ENCODE measurements at regions not wholly inside any gene's neighbourhood (a gene's known extent, or its start where the extent isn't known, plus 50 kb on each side); places are given as distances from the start of the nearest gene placed in this dataset.

DNA sequence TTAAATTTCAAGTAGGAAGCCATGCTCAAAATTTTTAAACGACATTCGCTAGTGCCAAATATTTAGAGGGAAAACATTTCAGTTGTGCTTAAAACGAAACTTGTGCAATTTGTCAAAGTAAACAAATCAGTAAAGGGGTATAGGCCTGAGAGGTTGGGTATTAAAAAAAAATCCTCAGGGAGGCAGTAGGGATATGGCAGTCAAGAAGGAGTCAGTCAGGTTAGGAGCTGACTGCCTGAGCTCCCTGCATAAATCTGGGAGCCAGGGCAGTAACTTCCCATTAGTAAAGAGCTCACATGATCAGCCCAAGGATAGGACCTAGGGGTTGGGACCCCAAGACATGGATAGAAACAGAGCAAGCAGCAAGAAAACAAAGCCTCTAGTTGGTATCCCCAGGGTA, 120.7 kb upstream of the STAC start:
- H3K4me1 ChIP-seq (ENCODE audit: control insufficient read depth in 3 of 3, insufficient read depth in 2 of 3, low read depth in 1 of 3, low read length in 2 of 3) = no peaks in the 10 kb centered on the region
- no peaks in the 10 kb centered on the region for H3K27me3 ChIP-seq (ENCODE audit: control insufficient read depth in 3 of 3, insufficient read depth in 3 of 3, low read length in 3 of 3)
- H3K9me3 ChIP-seq (ENCODE audit: control insufficient read depth in 2 of 2, insufficient read depth in 1 of 2, low read depth in 1 of 2, low read length in 1 of 2) = no peaks in the 10 kb centered on the region
- FAIRE-seq = no peak
- 69 to 77% (median 71%) methylated on average over 3 of the region's 3 CpGs for WGBS, 3 donors
- no peaks in the 10 kb centered on the region for H3K36me3 ChIP-seq (ENCODE audit: control insufficient read depth in 3 of 3, insufficient read depth in 2 of 3, low read depth in 1 of 3, low read length in 3 of 3)
- no peak overlapping the region for H3K27ac ChIP-seq (ENCODE audit: low read depth in 1 of 3, low read length in 2 of 3)
- DNase-seq = no peak
- no peak overlapping the region for H3K4me3 ChIP-seq (ENCODE audit: low read depth in 1 of 3, low read length in 3 of 3)

DNA sequence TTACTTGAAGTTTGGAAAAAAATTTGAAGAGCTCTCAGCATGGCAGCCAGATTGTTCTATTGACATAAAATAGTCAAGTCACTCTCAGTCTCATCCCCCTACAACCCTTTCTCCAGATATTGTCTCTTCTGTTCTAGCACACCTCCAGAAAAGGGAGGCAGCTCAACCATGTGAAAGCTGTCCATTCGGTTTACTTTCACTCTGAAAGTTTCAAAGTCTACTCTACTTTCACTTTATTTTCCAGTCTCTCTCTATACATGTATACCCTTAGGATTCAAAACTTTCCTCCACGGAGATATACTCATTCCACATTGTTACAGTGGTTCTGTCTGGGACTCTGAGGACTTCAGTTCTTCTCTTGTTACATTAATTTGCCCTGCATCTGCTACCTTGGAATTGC, 111.0 kb upstream of the STAC start:
- FAIRE-seq (no peak), DNase-seq (no peak)
- WGBS, 3 donors = 41 to 64% (median 51%) methylated on average over 2 of the region's 2 CpGs
- no peaks in the 10 kb centered on the region for H3K4me1 ChIP-seq (ENCODE audit: control insufficient read depth in 3 of 3, insufficient read depth in 2 of 3, low read depth in 1 of 3, low read length in 2 of 3)
- no peaks in the 10 kb centered on the region for H3K27me3 ChIP-seq (ENCODE audit: control insufficient read depth in 3 of 3, insufficient read depth in 3 of 3, low read length in 3 of 3)
- H3K36me3 ChIP-seq (ENCODE audit: control insufficient read depth in 3 of 3, insufficient read depth in 2 of 3, low read depth in 1 of 3, low read length in 3 of 3) = no peaks in the 10 kb centered on the region
- H3K27ac ChIP-seq (ENCODE audit: low read depth in 1 of 3, low read length in 2 of 3) = no peak overlapping the region
- H3K4me3 ChIP-seq (ENCODE audit: low read depth in 1 of 3, low read length in 3 of 3) = no peak overlapping the region
- no peaks in the 10 kb centered on the region for H3K9me3 ChIP-seq (ENCODE audit: control insufficient read depth in 2 of 2, insufficient read depth in 1 of 2, low read depth in 1 of 2, low read length in 1 of 2)

GRCh38 chr3:36282766-36283165, 97.5 kb upstream of the STAC start:
- H3K4me3 ChIP-seq (ENCODE audit: low read depth in 1 of 3, low read length in 3 of 3) = no peak overlapping the region
- no peaks in the 10 kb centered on the region for H3K36me3 ChIP-seq (ENCODE audit: control insufficient read depth in 3 of 3, insufficient read depth in 2 of 3, low read depth in 1 of 3, low read length in 3 of 3)
- no peaks in the 10 kb centered on the region for H3K4me1 ChIP-seq (ENCODE audit: control insufficient read depth in 3 of 3, insufficient read depth in 2 of 3, low read depth in 1 of 3, low read length in 2 of 3)
- WGBS, 3 donors = 13 to 33% (median 17%) methylated on average over 3 of the region's 3 CpGs
- H3K27ac ChIP-seq (ENCODE audit: low read depth in 1 of 3, low read length in 2 of 3) = no peak overlapping the region
- H3K27me3 ChIP-seq (ENCODE audit: control insufficient read depth in 3 of 3, insufficient read depth in 3 of 3, low read length in 3 of 3) = no peaks in the 10 kb centered on the region
- no peaks in the 10 kb centered on the region for H3K9me3 ChIP-seq (ENCODE audit: control insufficient read depth in 2 of 2, insufficient read depth in 1 of 2, low read depth in 1 of 2, low read length in 1 of 2)
- FAIRE-seq = no peak
- DNase-seq = no peak

GRCh38 chr3:36295296-36295695, 85.0 kb upstream of the STAC start:
- no peak overlapping the region for H3K4me3 ChIP-seq (ENCODE audit: low read depth in 1 of 3, low read length in 3 of 3)
- no peaks in the 10 kb centered on the region for H3K36me3 ChIP-seq (ENCODE audit: control insufficient read depth in 3 of 3, insufficient read depth in 2 of 3, low read depth in 1 of 3, low read length in 3 of 3)
- H3K9me3 ChIP-seq (ENCODE audit: control insufficient read depth in 2 of 2, insufficient read depth in 1 of 2, low read depth in 1 of 2, low read length in 1 of 2) = no peaks in the 10 kb centered on the region
- H3K27me3 ChIP-seq (ENCODE audit: control insufficient read depth in 3 of 3, insufficient read depth in 3 of 3, low read length in 3 of 3) = no peaks in the 10 kb centered on the region
- H3K27ac ChIP-seq (ENCODE audit: low read depth in 1 of 3, low read length in 2 of 3) = no peak overlapping the region
- FAIRE-seq (no peak), DNase-seq (no peak)
- no peaks in the 10 kb centered on the region for H3K4me1 ChIP-seq (ENCODE audit: control insufficient read depth in 3 of 3, insufficient read depth in 2 of 3, low read depth in 1 of 3, low read length in 2 of 3)

GRCh38 chr3:36297195-36297594, 83.1 kb upstream of the STAC start:
- 74 to 81% (median 76%) methylated on average over 3 of the region's 3 CpGs for WGBS, 3 donors
- Histone ChIP-seq H3K36me3 (ENCODE audit: control insufficient read depth in 3 of 3, insufficient read depth in 2 of 3, low read depth in 1 of 3, low read length in 3 of 3) (no peaks in the 10 kb centered on the region), H3K4me3 (ENCODE audit: low read depth in 1 of 3, low read length in 3 of 3) (no peak overlapping the region), H3K27ac (ENCODE audit: low read depth in 1 of 3, low read length in 2 of 3) (no peak overlapping the region), H3K4me1 (ENCODE audit: control insufficient read depth in 3 of 3, insufficient read depth in 2 of 3, low read depth in 1 of 3, low read length in 2 of 3) (no peaks in the 10 kb centered on the region), H3K9me3 (ENCODE audit: control insufficient read depth in 2 of 2, insufficient read depth in 1 of 2, low read depth in 1 of 2, low read length in 1 of 2) (no peaks in the 10 kb centered on the region), H3K27me3 (ENCODE audit: control insufficient read depth in 3 of 3, insufficient read depth in 3 of 3, low read length in 3 of 3) (no peaks in the 10 kb centered on the region)
- DNase-seq = no peak
- no peak for FAIRE-seq

DNA sequence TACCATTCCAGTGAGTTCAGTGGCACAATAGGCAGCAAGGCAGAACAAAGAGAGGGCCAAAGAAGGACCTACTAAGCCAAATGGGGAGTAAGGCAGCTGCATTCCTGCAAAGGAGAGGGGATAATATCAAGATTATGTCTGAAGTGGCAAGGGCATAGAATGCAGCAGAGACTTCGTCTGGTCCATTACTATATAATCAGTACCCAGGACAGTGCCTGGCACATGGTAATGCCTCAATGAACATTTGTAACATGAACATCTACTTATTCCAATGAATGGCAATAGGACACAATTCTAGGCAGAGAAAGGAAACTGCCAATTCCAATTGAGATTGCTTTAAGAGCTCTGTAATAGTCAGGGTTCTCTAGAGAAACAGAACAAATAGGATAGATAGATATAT, 82.1 kb upstream of the STAC start:
- FAIRE-seq (no peak), DNase-seq (no peak)
- H3K27me3 ChIP-seq (ENCODE audit: control insufficient read depth in 3 of 3, insufficient read depth in 3 of 3, low read length in 3 of 3) = no peaks in the 10 kb centered on the region
- no peaks in the 10 kb centered on the region for H3K9me3 ChIP-seq (ENCODE audit: control insufficient read depth in 2 of 2, insufficient read depth in 1 of 2, low read depth in 1 of 2, low read length in 1 of 2)
- H3K4me1 ChIP-seq (ENCODE audit: control insufficient read depth in 3 of 3, insufficient read depth in 2 of 3, low read depth in 1 of 3, low read length in 2 of 3) = no peaks in the 10 kb centered on the region
- H3K27ac ChIP-seq (ENCODE audit: low read depth in 1 of 3, low read length in 2 of 3) = no peak overlapping the region
- WGBS, 3 donors = 77 to 98% (median 94%) methylated on average over 1 of the region's 1 CpG
- no peaks in the 10 kb centered on the region for H3K36me3 ChIP-seq (ENCODE audit: control insufficient read depth in 3 of 3, insufficient read depth in 2 of 3, low read depth in 1 of 3, low read length in 3 of 3)
- no peak overlapping the region for H3K4me3 ChIP-seq (ENCODE audit: low read depth in 1 of 3, low read length in 3 of 3)

GRCh38 chr3:36302158-36302509, 78.2 kb upstream of the STAC start:
- WGBS, 3 donors = 38 to 56% (median 52%) methylated on average over 1 of the region's 1 CpG
- no peaks in the 10 kb centered on the region for H3K27me3 ChIP-seq (ENCODE audit: control insufficient read depth in 3 of 3, insufficient read depth in 3 of 3, low read length in 3 of 3)
- H3K9me3 ChIP-seq (ENCODE audit: control insufficient read depth in 2 of 2, insufficient read depth in 1 of 2, low read depth in 1 of 2, low read length in 1 of 2) = no peaks in the 10 kb centered on the region
- H3K4me1 ChIP-seq (ENCODE audit: control insufficient read depth in 3 of 3, insufficient read depth in 2 of 3, low read depth in 1 of 3, low read length in 2 of 3) = no peaks in the 10 kb centered on the region
- H3K4me3 ChIP-seq (ENCODE audit: low read depth in 1 of 3, low read length in 3 of 3) = no peak overlapping the region
- no peaks in the 10 kb centered on the region for H3K36me3 ChIP-seq (ENCODE audit: control insufficient read depth in 3 of 3, insufficient read depth in 2 of 3, low read depth in 1 of 3, low read length in 3 of 3)
- DNase-seq (no peak), FAIRE-seq (no peak)
- H3K27ac ChIP-seq (ENCODE audit: low read depth in 1 of 3, low read length in 2 of 3) = no peak overlapping the region

GRCh38 chr3:36302626-36303025, 77.7 kb upstream of the STAC start:
- Histone ChIP-seq H3K36me3 (ENCODE audit: control insufficient read depth in 3 of 3, insufficient read depth in 2 of 3, low read depth in 1 of 3, low read length in 3 of 3) (no peaks in the 10 kb centered on the region), H3K27me3 (ENCODE audit: control insufficient read depth in 3 of 3, insufficient read depth in 3 of 3, low read length in 3 of 3) (no peaks in the 10 kb centered on the region), H3K9me3 (ENCODE audit: control insufficient read depth in 2 of 2, insufficient read depth in 1 of 2, low read depth in 1 of 2, low read length in 1 of 2) (no peaks in the 10 kb centered on the region), H3K27ac (ENCODE audit: low read depth in 1 of 3, low read length in 2 of 3) (no peak overlapping the region), H3K4me3 (ENCODE audit: low read depth in 1 of 3, low read length in 3 of 3) (no peak overlapping the region), H3K4me1 (ENCODE audit: control insufficient read depth in 3 of 3, insufficient read depth in 2 of 3, low read depth in 1 of 3, low read length in 2 of 3) (no peaks in the 10 kb centered on the region)
- FAIRE-seq (no peak), DNase-seq (no peak)
- WGBS, 3 donors = 55 to 75% (median 72%) methylated on average over 1 of the region's 1 CpG

GRCh38 chr3:36303286-36303685, 77.0 kb upstream of the STAC start:
- 64 to 80% (median 67%) methylated on average over 5 of the region's 5 CpGs for WGBS, 3 donors
- no peak for DNase-seq
- no peak overlapping the region for H3K27ac ChIP-seq (ENCODE audit: low read depth in 1 of 3, low read length in 2 of 3)
- H3K4me3 ChIP-seq (ENCODE audit: low read depth in 1 of 3, low read length in 3 of 3) = no peak overlapping the region
- H3K9me3 ChIP-seq (ENCODE audit: control insufficient read depth in 2 of 2, insufficient read depth in 1 of 2, low read depth in 1 of 2, low read length in 1 of 2) = no peaks in the 10 kb centered on the region
- no peaks in the 10 kb centered on the region for H3K4me1 ChIP-seq (ENCODE audit: control insufficient read depth in 3 of 3, insufficient read depth in 2 of 3, low read depth in 1 of 3, low read length in 2 of 3)
- H3K36me3 ChIP-seq (ENCODE audit: control insufficient read depth in 3 of 3, insufficient read depth in 2 of 3, low read depth in 1 of 3, low read length in 3 of 3) = no peaks in the 10 kb centered on the region
- H3K27me3 ChIP-seq (ENCODE audit: control insufficient read depth in 3 of 3, insufficient read depth in 3 of 3, low read length in 3 of 3) = no peaks in the 10 kb centered on the region
- FAIRE-seq = no peak

Data from small intestine (tissue), 7 donors.